ENCODE measurements at regions not wholly inside any gene's neighbourhood (a gene's known extent, or its start where the extent isn't known, plus 50 kb on each side); places are given as distances from the start of the nearest gene placed in this dataset.

GRCh38 chr7:131083781-131084180, 243.9 kb upstream of the MKLN1 start:
- no peak for TF ChIP-seq CTCF (IDR thresholded peaks at IDR 0.05)
- TF ChIP-seq ZFX (IDR thresholded peaks at IDR 0.05; ENCODE audit: borderline replicate concordance) = no peak

All from 22Rv1 (cell line).